Fibroblast of upper back skin (primary cell): ENCODE measurements at regions not wholly inside any gene's neighbourhood (a gene's known extent, or its start where the extent isn't known, plus 50 kb on each side); places are given as distances from the start of the nearest gene placed in this dataset.
A peak's percentile ranks its signal among the peaks of the same experiment; 100 is the strongest.

Experiments
- DNase-seq: peaks from one replicate; pipeline ENCODE4 v3.0.0-alpha.2; 2013

DNA sequence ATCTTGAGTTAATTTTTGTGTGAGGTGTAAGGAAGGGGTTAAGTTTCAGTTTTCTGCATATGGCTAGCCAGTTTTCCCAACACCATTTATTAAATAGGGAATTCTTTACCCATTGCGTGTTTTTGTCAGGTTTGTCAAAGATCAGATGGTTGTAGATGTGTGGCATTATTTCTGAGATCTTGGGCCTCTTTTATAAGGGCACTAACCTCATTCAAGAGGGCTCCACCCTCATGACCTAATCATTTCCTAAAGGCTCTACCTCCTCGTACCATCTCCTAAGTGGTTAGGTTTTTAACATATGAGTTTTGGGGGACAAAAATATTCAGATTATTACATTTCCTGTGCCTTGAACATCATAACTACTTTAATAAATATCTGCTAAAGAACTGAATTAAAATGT is 510.9 kb downstream of the UTRN start:
- no peak for DNase-seq

DNA sequence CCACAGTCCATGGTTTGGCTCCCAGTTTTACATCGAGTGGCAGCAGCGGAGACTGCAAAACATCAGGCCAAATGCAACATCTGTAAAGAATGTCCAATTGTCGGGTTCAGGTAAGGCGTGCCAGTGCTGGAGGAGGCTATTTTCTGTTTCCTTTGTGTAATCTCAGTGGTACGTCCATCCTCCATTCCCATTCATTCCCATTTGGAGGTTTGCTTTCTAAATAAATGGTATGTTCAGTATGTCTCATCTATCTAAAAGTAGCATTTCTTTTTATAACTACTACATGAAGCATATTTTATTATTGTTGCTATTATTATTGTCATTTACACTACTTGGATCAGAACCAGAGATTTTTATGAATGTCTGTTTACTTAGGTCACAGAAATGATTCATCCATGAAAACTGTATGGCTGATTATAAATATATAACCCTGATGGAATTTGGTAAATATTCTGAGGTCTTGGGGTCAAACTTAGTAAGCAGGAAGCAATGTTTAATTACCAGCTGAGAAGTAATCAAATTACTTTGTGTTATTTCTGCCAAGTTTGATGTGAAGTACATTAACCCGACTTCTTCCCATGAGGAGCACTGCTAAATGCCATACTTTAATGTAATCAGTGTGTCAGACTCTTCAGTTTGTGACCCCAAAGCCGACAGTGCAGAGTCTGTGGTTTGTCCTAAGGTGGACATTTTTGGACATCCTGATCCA is 512.9 kb downstream of the UTRN start:
- peak; percentile 61 for DNase-seq

DNA sequence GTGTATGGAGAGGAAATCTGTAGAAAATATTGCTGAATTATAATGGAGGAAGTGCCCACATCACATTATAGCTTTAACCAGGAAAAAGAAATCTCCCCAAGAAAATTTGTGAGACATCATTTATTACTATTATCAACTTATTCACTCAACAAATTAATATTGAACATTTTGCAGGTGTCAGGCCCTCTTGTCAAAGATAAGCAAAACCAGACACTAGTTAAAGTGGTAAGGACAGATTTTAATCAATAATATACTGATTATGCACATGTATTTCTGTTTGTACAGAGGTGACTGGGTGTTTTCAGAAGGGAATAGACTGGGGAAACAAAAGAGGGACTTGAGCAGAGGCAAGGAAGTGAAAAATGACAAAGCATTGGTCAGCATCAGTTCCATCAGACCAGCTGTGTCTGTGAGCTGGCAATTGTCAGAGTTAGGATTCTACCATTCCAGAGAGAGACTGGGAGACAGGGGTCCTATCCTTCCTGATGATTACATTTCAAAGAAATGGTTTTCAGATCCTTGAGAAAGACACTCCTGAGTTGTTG is 519.2 kb downstream of the UTRN start:
- DNase-seq = no peak

DNA sequence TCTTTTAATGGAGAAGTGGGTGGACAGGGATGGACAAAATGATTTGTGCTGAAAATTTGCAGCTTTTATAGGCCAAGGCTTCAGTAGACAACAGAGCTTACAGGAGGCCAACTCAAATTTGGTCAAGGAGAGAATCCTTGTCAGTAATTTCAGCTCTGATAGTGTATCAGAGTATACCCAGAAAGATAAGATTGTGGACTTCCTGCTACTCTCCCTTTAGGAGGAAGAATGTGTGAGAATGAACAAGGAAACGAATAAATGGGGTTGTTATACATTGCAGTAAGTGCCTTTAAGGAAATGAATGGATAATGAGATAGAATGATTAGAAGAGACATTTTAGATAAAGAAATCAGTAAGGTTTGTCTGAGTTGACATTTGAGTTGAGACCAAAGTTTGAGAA is 519.9 kb downstream of the UTRN start:
- no peak for DNase-seq

DNA sequence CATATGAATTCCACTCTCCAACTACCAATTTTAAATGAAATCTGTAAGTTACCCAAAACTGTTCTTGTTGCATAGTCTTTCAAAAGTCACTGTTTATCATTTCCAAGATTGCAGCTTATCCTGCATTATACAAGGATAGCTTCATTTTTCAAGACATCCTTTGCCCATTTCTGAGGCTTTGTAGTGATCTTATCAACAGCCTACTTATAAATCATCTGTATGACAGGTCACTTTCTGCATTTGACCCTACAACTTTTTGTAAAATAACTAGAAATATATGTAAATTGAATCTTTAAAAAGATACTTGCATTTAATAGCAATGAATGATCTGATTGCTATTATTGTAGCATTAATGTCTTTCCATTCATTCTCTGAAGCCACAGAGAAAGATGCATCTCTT is 521.1 kb downstream of the UTRN start:
- no peak for DNase-seq

DNA sequence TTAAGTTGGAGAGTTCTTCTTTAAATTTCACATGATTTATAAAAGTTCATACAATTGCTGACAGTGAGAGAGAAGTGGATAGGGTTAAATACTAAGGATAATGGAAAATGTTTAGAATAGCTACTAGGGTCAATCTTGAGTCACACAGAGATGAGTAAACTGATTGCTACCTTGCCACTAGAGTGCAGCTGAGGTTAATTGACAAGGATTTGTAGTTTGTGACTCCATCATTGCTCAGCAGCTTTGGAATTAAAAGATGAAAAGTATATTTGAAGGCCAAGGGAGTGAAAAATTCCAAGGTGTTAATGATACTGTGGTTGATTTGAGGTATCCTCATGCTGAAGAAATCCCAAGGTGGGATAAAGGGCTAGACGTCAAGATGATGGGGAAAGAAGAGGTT is 524.0 kb downstream of the UTRN start:
- DNase-seq = peak; percentile 58

DNA sequence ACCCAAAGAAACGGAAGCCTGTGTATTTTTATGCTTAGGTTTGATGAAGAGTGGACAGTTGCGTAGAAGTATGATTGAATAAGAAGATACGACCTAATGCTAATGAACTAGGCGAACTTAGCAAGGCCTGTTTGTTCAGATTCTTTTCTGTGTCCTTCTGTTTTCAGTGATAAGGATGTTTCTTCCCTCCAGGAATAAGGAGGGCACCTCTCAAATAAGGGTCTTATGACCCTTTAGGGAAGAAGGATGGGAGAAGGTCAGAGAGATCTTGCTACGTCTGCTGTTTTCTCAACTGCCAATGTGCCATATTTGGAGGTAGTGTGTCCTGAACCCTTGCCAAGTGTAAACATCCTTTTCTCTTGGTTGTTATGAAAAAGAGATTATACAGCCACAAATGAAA is 524.8 kb downstream of the UTRN start:
- no peak for DNase-seq

DNA sequence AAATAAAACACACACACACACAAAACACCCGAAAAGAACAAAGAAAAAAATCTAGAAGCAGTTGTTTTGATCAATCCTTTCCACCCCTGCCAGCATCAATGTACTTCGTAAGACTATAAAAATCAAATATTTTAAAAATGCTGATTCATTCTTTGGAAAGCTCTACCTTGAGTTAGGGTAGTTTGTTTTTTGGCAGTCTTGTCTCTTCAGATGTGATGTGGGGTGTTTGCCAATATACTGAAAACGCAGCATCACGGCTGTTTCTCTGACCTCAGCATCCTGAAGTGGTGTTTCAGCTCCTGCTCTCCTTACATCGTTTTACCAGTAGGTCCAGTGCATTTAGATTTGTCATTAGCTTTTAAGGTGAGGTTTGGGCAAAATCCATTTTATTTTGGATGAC is 526.0 kb downstream of the UTRN start:
- peak; percentile 57 for DNase-seq

DNA sequence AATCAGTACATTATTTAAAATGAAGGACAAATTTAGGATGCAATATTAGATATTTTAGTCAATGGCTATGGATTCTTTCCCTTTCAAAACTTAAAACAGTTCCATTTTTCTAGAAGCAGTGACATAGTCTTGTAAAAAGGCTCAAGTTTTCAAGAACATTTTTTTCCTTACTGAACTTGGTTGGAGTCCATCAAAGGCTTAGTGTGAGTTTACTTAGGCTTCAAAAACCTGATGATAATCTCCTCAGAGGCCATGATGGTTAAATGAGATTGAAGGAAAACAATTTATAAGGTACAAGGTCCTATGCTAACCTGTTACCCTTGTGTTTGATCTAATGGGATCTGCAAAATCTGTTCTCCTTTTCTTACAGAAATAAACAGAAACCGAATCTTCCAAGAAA is 531.8 kb downstream of the UTRN start:
- no peak for DNase-seq

DNA sequence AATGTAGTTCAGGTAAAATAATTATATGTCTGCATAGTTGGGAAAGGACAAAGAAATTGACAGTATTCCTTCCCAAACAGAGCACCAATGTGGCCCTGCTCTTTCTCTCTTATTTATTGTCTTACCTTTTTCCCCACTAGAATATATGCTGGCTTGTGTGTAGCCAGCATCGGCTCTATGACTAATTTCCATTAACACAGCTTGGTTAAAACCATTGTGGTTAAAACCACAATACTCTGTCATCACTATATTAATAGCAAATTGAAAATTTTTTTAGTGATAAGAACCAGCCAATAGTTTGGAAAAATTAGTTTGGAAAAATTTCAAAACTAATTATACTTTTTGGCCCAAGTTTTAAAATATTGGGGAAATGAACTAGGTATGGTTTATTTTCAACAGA is 535.1 kb downstream of the UTRN start:
- DNase-seq = peak; percentile 35

DNA sequence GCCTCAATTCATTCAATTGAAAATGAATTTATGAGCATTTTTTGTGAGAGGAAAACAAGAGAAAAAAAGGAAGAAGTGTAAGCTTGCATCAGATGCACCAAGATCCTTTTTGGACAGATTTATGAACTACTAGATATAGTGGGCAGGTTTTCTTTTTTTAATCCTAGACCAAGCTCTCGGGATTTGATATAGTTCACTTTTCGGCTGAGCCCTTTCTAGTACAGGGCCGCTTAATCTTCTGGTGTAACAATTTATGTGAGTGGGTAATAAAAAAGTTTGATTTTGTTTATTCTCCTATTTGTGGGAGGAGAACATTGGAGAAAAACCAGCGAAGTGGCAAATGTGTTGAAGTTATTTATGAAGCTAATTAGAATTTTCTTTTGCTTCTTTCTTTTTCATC is 538.0 kb downstream of the UTRN start:
- no peak for DNase-seq

DNA sequence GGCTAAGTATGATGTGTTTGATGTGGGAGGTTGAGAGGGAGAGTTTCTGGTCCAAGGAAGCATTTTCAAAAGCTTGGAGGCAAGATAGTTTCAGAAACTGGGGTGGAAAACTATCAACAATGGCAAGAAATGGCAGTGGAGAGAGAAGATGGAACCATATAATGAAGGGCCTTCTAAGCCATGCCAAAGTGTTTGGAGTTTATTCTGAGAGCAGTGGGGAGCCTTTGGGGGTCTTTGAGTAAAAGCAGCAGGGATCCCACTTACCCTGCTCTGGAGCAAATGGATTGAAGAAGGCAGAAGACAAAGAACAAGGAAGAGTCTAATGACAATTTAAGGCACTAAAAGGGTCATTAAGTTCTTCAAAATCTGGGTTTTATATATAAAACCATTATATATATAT is 538.9 kb downstream of the UTRN start:
- no peak for DNase-seq

DNA sequence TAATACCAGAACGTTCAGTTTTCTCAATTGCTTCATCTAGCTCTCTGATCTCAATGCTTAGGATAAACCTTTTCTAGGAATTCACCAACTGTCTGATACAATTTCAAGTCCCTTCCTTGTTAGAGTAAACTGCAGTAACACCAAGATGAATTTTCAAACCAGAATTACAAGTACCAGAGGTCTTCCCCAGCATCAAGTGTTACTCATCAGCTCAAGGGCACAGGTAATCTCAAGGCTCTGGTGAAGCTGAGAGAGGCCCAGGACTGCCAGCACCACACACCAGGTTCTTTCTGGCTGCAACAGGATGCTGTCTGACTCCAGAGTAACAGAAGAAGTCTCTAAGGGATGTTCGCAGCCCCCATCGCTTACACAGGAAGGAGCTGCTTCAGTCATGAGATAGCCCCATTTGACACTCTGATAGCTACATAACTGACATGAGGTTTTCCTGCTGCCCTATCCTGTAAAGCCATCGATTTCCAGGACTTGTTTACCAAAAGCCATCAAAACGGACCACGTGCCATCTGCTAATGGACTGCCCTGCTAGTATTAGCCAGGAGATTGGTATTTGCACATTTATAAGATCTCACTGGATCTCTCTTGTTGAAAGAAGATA is 549.4 kb downstream of the UTRN start:
- DNase-seq = no peak

DNA sequence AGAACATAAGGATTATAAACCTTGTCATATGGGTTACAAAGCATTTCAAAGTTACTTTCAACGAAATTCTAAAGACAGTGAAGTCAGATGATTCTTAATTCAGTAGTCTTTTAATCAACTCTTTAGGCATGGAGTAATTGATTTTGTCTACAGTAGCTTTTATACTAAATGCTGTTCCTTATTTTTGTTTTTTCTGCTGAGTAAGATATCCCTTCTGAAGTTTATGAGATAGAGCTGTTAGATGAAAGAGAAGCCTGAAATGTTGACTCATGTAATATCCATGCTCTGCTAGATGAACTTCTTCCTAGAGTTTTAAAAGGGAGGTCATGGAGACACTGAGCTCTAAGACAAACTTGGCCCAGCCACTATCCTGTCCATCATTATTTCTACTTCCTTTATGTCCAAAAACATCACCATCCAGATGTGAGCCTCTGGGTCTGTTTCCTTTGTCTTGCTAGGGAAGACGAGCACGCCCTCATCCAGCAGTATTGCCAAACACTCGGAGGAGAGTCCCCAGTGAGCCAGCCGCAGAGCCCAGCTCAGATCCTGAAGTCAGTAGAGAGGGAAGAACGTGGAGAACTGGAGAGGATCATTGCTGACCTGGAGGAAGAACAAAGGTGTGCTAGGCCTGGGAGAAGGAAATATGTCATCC is 550.3 kb downstream of the UTRN start:
- no peak for DNase-seq

DNA sequence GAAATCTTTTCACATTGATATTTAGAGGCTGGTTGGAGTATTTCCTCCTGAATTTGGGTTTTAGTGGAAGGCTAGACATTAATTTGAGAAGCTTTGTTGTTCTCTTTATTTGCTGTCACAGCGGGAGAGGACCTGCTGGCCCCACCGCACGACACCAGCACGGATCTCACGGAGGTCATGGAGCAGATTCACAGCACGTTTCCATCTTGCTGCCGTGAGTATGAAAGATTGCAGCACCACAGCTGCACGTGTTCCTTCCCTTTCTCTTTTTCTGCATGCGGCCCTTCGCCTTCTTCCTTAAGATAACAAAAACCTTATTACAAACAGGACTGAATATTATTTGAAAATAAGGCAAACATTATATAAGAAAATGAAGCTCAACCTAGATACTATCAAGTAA is 555.5 kb downstream of the UTRN start:
- DNase-seq = no peak

DNA sequence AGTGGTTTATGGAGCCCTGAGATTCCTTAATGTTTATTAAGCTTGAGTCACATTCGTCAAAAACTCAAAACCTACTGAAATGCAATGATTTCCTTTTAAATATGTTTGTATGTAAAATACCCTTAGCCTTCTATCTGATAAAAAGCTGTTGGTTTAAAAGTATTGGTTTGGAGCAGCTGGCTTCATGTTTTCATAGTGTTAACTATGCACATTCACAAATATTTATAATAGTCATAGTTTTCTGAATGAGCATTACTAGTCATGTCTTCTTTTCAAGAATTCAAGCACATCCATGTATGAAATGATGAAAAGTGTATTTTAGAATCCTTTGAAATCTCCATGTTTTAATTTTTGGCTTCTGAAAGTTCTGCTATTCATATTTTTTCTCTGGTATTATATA is 558.6 kb downstream of the UTRN start:
- DNase-seq = no peak

DNA sequence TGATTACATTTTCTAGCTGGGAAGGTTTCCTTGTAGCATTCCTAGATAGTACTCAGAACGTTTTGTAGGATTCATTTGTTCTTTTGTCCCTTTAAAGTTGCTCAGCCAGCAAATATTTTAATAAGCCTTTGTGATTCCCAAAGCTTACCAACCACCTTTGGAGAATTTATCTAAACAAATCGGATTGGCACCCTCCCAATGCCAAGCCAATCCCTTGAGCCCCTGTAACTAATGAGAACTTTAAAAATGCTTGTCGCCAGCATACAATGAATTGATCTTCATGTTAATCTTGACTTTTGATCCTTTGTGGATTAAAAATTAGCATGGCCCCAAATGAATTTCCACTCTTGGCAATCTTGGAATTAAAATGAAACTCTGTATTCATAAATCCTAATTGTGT is 559.5 kb downstream of the UTRN start:
- DNase-seq = no peak

DNA sequence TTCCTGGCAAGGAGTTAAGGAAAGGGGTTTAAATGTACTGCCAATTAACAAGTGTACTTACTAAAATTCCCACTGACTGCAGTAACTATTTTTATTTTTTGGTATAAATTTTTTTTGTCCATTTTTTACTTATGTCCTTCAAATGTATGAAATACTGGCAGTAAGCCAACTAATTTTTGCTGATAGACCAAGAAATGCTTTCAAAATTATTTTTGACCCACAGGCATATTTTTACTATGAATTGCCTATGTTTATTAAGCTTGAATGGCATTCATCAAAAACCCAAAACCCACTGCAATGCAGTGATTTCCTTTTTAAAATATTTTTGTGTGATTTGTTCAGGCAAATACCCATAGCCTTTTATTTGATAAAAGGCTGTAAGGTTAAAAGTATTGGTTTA is 560.1 kb downstream of the UTRN start:
- DNase-seq = peak; percentile 82

DNA sequence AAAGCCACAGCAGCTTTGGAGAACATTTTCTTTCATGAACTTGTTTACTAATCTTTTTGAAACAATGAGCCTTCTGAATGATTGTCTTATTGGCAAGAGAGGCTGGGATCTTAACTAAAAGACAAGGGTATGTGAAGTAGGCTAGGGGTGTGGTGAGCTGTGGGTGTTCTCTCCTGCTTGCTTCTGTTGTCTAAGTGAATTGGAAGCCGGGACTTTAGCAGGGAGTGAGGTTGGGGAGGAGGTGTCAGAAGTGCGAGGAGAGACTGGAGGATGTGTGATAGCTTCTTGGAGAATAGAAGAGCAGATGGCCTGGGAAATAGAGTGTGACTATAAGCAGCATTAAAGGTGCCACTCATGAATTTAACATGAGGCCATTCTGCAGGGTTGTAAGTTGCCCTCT is 562.8 kb downstream of the UTRN start:
- no peak for DNase-seq

DNA sequence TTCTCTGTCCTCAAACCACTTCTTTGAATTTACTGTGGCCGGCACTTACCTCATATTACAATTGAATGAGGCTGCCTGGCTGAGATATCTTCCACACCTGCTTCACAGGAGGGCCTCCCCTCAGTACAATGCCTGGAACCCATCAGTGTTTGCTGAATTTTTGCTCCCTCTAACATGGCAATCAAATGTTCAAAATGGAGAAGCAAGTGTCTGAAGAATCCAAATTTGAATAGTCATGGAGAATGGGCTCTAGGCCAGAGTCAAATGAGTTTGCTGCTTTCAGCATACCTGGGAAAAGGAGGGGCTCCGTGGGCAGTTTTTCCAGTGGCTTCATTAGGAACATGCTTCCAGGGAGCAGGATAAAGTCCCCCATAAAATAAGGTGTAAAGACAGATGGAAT is 564.8 kb downstream of the UTRN start:
- DNase-seq = no peak

DNA sequence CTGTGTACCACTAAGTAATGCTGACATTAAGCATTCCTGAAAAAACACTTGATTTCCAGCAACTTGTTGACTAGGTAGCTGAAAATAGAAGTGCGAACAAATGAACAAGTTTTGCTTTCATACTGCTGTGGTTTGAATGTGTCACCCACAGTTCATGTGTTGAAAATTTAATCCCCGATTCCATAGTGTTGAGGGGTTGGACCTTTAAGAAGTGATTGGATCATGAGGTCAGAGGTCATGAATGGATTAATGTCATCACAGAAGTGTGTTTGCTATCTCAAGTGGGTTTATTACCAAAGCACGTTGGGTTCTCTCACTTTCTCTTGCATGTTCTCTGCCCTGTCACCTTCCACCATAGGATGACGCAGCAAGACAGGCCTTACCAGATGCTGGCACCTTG is 568.5 kb downstream of the UTRN start:
- DNase-seq = no peak

DNA sequence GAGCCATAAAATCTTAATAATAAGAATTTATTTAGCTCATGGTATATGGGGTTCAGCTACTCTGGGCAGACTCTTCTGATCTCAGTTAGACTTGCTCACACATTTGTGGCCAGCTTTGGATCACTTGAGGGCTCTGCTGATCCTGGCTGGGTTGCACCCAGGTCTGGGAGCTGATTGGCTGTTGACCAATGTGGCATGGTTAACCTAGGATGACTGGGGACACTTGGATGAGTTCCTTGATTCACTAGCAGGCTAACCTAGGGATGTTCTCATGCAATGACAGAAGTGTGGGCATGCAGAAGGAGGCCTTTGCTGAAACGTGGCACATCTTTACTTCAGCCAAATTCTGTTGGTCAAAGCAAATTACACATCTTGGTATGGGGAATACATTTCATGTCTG is 569.5 kb downstream of the UTRN start:
- DNase-seq = no peak

DNA sequence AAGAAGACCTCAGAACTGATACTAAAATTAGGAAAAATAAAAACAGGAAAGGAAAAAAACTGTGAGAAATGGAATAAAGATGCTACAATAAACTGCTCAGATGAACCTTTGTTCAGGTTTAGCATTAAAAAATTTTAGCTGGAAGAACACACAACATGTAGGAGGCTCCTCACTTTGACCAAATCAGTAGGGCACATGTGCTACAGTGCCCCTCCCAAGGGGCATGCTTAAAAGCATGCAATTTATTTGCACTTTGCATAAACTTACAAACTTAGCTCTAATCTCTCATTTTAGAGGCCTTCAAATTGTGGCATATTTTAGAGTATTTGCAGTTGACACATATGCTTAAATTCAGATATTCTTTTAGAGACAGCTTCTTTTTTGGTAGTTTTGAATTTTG is 570.2 kb downstream of the UTRN start:
- DNase-seq = no peak

DNA sequence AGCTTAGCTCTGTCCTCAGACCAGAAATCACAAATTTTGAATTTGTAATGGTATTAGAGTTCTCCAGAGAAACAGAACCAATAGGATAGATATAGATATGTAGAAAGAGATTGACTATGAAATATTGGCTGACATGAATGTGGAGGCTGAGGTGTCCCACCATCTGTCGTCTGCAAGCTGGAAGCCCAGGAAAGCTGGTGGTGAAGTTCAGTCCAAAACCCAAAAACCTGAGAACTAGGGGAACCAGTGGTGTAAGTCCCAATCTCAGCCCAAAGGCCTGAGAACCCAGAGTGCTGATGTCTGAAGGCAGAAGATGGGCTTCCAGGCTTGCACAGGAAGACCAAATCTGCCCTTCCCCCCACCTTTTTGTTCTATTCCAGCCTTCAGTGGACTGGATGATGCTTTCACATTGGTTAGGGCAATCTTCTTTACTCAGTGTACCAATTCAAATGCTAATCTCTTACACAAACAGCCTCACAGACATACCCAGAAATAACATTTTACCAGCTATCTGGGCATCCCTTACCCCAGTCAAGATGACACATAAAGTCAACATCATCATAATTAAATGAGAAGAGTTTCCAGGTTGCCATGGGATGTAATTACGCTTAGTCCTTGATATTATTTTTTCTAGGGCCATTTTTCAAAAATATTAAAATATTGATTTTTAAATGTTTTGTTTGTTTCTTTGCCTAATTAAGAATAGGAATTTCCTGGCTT is 570.8 kb downstream of the UTRN start:
- no peak for DNase-seq
